CD1c-positive myeloid dendritic cell (primary cell): ENCODE measurements at regions not wholly inside any gene's neighbourhood (a gene's known extent, or its start where the extent isn't known, plus 50 kb on each side); places are given as distances from the start of the nearest gene placed in this dataset.

Experiments used
- DNase-seq: peaks from one replicate; pipeline ENCODE4 v3.0.0-alpha.2; 2016; ENCODE audit errors: extremely low spot score

DNA sequence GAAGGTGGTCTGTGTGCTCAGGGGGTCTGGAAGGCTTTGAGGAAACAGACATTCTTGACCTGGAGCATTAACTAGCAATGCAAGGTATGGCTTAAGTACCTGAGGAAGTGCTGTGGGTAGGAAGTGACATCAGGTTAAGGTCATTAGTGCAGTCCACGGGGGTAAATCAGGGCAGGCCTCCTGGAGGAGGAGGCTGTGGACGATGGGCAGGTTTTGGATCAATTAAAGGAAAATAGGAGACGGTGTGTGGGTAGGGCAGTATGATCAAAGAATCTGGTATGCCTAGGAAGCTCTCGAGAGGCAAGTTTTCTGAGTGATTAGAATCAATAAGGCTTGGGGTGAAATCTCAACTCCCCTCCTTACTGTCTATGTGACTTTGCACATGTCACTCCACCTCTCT is 295.3 kb downstream of the AACS start:
- no peak for DNase-seq

DNA sequence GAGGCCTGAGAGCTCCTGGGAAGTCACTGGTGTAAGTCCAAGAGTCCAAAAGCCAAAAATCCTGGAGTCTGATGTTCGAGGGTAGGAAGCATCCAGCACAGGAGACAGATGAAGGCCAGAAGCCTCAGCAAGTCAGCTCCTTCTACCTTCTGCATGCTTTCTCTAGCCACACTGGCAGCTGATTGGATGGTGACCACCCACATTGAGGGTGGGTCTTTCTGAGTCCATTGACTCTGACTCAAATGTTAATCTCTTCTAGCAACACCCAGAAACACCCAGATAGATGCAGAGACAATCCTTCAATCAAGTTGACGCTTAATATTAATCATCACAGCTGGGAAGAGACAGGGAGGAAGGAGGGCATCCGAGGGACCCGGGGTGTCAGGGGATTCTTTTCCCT is 305.8 kb downstream of the AACS start:
- no peak for DNase-seq

DNA sequence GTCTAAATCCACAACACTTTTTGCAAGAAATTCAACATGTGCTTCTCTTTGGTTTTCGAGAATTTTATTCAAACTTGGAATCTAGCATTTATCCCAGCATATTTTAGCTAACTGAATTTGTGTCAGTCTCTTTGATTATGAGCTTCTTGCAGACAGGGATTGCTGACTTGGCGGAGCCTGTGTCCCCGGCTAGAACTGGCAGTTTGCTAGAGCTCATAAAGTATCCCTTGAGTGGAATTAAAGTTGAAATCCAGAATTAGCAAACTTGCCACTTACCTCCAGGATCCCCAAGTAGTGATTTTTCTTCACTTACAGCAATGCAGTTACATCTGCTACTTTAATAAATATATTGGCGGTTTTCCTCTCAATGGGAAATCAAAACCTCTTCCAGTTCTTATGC is 306.9 kb downstream of the AACS start:
- DNase-seq, result no peak

DNA sequence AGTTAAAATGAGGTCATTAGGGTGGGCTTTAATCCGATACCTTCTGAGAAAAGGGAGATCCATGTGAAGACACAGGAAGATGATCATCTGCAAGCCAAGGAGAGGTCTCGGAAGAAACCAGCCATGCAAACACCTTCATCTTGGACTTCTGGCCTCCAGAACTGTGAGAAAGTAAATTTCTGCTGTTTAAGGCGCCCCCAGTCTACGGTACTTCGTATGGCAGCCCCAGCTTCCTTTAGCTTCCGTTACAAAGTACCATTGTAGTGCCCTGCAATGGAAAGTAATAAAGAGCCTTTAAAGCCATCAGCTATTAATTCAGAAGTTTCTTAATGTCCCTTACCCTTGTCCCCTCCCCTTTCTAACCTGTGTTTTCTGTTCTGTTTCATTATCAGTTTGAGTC is 308.1 kb downstream of the AACS start:
- DNase-seq, result no peak

DNA sequence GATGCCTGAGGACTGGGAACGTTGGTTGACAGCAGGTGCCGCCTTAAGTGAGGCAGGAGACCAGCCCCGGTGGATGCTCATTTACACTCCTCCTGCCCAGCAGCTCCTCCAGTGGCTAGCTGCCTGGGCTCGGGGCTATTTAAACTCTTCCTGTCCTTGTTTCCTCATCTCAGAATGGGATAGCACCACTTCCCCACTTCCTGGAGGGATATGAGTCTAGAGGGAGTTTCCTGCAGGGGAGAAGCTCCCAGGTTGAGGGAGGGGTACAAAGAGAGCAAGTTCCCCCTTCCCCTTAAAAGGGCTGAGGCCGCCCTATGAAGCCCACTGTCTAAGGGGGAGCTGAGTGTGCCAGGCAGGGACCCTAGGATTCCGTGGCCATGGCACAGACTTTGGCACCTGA is 311.2 kb downstream of the AACS start:
- DNase-seq, result no peak

DNA sequence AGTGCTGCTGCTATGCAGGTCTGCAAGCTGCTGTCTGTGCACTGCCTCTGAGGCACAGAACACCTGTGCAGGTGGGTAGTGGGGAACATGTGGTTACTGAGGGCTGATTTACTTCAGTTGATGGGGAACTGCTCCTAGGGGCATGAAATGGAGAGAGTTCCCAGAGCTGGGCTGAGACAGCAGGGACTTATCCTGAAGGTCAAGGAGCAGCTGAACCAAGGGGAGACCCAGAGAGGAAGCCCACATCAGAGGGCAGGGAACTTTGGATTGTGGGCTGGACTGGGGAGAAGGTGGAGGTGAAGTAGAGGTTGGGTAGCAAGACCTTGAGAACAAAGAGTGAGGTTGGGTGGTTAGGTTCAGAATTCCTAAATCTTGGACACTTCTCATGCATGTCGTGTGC is 311.9 kb downstream of the AACS start:
- DNase-seq, result no peak

DNA sequence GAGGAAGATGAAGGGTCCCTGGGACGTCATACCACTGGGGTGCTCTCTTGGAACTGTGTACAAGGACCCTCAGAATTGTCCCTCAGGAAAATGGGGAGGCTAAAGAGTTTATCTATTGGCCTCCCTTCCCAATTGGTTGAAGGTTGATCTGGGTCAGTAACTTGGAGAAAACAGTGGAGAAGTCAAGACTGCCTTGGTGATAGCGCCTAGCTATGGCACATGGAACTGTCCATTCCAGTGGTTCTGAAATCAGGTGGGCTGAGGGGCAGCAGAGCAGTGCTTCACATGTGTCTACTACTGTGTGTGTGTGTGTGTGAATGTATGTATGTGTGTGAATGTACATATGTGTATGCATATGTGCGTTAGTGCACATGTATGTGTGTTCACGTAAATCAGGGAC is 316.1 kb downstream of the AACS start:
- DNase-seq, result no peak

DNA sequence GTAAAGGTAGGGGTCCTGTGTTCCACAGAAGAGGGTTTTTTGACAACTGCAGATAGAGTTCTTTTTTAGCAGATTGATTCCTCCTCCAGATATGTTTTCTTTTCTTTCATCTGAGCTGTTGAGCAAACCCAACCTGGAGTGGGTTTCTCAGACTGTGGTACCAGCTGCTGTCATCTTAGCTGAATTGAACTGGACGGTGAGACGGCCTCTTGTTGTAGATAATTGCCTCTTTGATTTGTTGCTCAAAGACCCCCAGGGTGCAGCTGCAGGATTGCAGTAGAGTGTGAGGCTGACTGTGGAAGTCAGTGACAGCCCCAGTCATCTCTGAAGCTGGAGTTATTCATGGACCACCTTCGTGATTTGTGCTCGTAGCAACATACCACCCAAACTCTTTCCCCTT is 317.7 kb downstream of the AACS start:
- DNase-seq, result no peak

DNA sequence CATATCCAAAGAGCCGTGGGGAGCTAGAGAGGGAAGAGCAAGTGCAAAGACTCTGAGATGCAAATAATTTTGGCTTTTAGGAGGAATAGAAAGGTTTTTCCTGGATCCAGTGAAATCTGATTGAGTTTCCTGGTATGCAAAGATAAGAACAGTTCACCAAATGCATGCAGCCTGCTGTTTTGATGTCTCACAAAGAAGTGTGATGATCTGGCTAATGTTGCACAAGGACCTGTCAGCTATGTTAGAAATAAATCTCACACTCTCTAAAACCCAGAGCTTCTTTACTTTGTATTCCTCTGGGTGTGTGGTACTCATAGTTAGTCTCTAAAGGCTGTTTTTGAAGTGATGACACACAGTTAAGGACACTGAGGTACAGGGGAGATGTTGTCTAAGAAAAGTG is 321.4 kb downstream of the AACS start:
- DNase-seq, result no peak

DNA sequence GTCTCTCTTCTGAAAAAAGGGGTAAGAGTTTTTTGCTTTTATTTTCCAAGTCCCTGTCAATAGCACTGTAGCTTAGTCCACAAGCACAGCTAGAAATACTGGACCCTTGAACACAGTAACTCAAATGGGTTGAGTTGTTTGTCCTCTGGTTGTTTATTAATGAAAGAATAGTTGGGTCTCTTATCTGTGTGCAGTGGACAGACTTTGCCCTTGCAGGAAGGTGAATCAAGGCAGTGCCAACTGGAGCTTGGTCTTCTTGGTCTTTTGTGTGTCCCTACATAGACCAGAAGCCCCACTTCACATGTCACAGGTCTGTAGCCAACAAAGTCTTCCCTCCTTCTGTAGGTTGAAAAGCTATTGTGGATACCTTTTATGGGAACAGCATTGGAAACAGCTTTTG is 322.0 kb downstream of the AACS start:
- DNase-seq, result no peak

DNA sequence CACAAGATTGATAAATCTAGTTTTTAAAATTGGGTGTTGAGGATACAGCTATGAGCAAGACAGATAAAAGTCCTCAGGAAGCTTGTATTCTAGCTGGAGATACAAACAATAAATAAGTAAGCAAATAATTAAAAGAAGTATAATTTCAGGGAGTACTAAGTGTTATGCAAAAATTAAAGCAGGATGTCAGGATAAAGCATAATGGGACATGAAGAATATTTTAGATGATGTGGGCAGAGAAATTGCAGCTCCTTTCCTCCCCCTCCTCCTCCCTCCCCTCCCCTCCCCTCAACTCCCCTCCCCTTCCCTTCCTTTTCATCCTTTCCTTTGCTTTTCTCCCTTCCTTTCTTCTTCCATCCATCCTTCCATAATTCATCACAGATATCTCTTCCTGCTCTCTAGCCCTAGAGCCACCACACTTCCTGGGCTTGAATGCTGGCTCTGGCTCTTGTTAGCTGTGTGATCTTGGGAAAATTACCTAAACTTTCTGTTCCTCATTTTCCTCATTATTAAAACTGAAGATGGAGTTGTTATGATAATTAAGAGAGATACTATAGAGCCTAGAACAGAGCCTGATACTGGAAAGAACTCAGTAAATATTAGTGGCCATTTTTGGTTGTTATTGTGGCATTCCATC is 323.9 kb downstream of the AACS start:
- DNase-seq, result no peak

DNA sequence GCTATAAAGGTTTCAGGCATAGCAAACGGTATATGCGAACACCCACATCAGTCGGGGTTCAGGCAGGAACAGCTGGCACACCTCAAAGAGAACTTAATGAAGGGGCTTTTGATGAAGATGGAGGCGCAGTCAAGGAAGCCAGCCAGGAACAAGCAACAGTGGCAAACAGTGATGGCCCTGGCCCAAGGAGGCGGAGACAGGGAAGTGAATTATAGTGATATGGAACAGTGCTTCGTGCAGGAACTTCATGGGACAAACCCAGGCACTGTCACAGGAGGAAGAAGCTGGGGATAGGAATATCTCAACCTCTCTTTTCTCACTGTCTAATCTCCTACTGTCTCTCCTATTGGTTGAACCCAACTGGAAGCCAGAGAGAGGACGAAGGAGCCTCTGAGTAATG is 328.3 kb downstream of the AACS start:
- DNase-seq, result no peak

DNA sequence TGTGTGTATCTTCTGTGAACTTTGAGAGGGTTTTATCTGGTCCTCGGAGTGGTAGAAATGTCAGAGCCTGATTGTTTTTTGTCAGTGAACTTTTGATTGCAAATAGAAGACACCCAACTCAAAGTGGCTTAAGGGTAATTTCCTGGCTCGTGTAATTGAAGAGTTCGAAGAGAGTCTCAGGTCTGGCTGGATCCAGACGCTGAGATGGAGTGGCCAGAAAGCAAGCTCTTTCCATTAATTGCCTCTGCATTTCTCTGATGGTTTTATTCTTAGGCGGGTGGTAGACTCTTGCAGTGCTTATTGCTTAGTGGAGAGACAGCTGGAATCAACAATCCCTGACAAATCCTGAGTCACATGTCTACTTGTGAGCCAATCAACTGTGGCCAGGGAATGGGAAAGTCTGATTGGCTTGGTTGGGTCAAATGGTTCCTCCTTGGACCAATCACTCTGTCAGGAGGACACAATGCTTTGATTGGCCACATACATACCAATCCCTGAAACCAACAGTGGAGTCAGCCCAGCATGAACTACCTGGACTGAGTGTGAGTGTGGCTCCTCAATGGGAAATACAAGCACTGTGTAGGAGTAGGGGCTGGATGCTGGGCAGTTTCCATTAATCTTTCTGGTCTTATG is 330.5 kb downstream of the AACS start:
- no peak for DNase-seq

DNA sequence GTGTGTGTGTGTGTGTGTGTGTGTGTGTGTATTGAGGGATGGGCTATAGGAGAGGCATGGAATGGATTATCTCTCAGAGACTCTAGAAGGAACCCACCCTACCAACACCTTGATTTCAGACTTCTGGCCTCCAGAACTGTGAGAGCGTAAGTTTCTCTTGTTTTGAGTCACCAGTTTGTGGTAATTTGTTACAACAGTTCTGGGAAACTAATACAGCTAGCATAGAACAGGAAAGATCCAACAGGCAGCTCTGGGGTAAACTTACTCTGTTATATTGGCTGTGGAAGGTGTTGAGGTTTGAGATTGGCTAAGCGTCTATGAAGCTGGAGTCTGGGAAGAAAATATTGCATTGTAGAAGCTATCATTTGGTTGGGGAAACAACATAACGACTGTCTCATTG is 334.3 kb downstream of the AACS start:
- no peak for DNase-seq

DNA sequence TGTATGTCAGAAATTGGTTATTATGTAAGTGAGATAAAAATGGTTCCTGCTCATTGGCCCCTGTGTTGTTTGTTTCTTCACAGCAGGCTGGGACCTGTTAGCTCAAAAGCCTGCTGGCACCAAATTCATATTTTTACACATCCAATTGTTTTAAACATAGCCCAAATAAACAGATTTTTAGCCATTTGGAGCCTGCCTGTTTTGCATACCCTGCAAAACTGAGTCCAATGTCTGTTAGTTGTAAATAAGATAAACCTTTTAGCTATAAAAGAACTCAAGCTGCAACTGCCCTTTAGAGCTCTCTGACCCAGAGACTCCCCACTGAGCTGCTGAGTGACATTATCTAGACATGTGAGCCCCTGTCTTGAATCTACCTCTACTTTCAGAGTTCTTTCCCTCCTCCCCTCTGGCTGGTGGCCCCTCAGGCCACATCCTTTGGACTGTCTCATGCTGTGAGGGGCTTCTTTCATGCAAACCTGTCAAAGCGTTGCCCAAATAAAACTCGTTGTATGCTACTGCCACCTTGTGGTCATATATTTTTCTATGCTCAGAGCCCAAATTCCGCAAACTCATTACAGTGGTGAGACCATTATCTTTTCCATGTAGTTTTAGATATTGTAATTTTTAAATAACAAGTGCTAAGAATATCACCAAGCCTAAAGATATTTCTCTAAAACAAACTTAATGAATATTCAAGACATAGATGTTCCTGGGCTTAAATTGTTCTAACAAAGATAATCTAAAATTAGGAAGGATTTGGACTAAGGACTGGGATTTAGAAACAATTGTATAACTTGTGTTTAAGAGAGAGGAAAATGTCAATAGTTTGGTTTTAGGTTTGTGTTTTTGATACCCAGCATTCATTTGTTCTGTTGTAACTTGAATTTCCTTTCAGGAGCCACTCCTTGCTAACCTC is 337.9 kb downstream of the AACS start:
- DNase-seq, result peak; percentile 43

DNA sequence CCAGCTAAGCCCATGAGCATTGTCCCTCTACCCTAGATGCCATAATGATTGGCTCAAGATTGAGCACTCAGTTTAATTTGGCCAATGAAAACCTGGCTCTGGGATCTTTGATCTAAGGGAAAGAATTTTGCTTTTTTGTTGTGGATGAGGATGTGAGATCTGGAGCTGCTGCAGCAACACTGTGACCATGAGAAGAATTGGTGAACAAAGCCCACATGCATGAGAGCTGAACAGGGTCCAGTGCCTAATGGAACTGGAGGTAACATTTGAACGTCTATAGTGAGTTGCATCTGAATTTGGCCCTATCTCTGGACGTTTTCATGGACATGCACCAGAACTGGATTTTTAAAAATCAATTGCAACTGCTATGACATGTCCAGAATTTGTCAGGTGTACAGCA is 338.6 kb downstream of the AACS start:
- no peak for DNase-seq

DNA sequence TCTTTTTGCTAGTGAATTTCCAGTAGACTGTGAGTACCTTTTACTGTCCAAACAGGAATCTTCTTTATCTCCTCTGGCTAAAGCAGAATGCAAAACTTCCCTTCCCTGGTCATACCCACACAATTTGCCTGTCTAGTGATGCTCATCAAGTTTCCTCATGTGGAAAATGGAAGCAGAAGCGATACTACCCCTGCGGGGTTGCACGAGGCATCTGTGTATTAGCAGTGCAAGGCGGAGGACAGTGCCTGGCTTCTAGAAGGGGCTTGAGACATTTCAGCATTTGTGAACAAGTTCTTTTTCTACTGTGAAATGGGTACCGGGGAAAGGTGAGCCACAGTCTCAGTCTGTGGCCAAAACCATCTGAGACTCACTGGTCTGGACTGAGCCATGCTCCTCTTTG is 340.9 kb downstream of the AACS start:
- DNase-seq, result no peak

DNA sequence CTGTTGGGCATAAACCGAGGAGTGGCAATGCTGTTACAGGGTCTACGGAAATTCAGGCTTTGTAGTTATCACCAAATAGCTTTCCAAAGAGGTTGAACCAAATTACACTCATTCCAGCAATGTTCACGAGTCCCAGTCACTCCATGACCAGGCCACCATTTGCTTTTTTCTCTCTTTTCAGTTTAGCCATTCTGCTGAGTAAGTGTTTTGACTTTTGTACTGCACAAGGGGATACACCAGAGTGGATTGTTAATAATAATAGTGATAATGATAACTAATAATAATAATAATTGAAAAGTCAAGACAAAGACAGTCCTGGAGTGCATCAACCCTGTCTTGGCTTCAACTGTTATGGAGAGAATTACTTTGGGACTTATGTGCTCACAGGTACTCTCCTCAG is 343.5 kb downstream of the AACS start:
- DNase-seq, result no peak

DNA sequence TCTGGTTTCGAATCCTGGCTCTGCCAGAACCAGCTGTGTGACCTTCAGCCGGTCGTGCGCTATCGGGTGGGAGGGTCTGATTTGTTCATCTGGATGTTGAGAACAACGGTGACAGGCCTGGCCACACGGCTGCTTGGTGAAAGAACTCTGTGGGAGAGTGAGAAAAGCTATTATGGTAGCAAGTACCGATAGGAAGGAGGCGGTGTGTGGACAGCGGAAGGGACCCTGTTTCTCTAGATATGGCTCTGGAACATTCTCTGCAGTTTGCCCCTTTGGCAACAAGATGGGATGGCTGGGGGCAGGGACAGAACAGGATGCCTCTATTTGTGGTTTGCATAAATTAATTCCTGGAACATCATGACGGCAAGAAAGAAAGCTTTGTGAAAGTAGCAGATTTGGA is 347.3 kb downstream of the AACS start:
- DNase-seq, result no peak

DNA sequence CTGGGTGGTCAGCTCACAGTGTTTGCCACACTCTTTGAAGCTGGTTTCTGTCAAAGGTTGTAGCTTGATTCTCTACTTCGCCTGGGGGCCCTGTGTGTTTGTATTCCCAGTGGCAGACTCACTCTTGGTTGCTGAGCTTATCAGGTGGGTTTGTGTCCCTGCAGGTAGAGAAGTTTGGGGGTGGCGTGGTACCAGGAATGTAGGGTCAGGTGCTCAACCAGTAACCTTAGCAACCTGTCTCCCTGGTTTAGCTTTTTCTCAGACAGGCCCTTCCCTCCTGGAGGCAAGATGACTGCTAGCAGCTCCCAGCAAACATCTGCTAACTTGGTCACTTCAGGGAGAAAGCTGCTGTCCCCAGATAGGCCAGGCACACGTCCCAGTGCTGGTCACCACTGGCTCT is 352.2 kb downstream of the AACS start:
- no peak for DNase-seq

DNA sequence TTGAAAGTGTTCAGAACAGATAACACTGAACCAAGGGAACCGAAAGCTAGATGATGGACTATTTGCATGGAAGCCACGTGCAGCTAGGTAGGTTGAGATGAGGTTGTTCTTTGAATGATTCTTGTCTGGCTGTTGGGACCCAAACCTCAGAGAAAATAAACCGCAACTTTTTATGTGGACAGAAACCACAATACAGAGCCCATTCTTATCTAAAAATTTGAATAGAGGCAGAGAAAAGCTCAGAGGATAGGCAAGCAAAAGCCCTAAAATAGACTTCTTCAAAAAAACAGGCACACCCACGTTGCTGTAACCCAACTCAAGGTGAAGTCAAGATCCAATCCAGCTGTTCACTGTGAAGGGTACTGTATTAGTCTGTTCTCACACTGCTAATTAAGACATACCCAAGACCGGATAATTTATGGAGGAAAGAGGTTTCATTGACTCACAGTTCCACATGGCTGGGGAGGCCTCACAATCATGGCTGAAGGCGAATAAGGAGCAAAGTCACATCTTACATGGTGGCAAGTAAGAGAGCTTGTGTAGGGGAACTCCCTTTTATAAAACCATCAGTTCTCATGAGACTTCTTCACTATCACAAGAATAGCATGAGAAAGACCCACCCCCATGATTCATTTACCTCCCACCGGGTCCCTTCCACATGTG is 353.8 kb downstream of the AACS start:
- DNase-seq, result no peak

DNA sequence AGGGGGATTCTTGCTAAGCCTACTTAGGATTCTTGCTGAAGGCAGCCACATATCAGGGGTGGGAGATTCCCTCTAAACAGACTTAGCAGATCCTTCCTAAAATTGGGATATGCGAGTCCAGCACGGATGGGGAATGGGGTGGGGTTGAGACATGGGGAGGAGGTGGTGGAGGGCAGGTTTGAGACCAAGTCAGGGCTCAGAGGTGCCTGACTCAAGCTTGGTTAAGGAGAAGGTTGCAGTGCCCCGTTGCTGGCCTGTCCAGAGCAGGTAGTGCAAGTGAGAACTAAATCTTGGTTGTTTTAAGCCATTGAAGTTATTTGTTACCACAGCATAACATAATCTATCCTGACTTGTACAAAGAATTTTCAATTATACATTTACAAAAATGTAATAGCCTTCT is 359.7 kb downstream of the AACS start:
- DNase-seq, result no peak

DNA sequence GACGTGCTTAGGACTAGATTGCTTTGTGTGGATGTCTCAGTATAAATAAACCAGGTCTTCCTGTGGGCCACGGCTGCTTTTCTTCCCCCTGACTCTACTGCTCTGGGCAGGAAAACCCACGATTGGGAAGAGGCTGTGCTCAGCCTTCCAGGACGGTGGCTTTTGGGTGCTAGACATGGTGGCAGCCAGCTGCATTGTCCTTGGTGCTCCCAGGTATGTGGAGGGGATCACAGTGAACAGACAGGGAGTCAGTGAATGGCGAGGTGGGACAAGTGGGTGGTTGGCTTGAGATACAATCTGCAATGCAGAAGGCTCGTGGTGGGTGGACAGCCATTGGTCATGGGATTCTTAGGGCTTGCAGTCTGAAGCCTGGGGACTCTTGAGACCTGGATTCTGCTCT is 366.3 kb downstream of the AACS start:
- no peak for DNase-seq
